Testis (tissue), 2 donors: ENCODE measurements at regions not wholly inside any gene's neighbourhood (a gene's known extent, or its start where the extent isn't known, plus 50 kb on each side); places are given as distances from the start of the nearest gene placed in this dataset.

Experiments
- DNase-seq: peaks from one replicate; pipeline ENCODE4 v3.0.0-alpha.2; 2019
- H3K27ac ChIP-seq, 2 donors: fragments of 200-600 bp; sonication (generic); one replicate each; pipeline ENCODE4 v1.5.1; 2019
- H3K27me3 ChIP-seq: fragments of 200-600 bp; sonication (generic); one replicate; pipeline ENCODE4 v1.5.1; 2019
- H3K36me3 ChIP-seq: fragments of 200-600 bp; sonication (generic); one replicate; pipeline ENCODE4 v1.5.1; 2017; ENCODE audit warnings: low read depth; ENCODE audit errors: missing control alignments
- H3K4me1 ChIP-seq: fragments of 200-600 bp; sonication (generic); one replicate; pipeline ENCODE4 v1.5.1; 2019
- H3K4me3 ChIP-seq, 2 donors: fragments of 200-600 bp; sonication (generic); one replicate each; pipeline ENCODE4 v1.5.1; 2017 to 2019
- H3K9me3 ChIP-seq: fragments of 200-600 bp; sonication (generic); one replicate; pipeline ENCODE4 v1.5.1; 2017
- CTCF ChIP-seq, 3 experiments: fragments of 450-650 bp in 2 of 3; fragments of 200-600 bp in 1 of 3; sonication (generic) in 1 of 3; IDR thresholded peaks; one replicate each; pipeline ENCODE4 v1.5.1; 2016 to 2019; ENCODE audit warnings: antibody characterized with exemption in 3 of 3, mild to moderate bottlenecking in 2 of 3, moderate library complexity in 1 of 3
- POLR2A ChIP-seq: fragments of 450-650 bp; IDR thresholded peaks from one replicate; pipeline ENCODE4 v1.6.1; 2017; ENCODE audit warnings: antibody characterized with exemption, mild to moderate bottlenecking, moderate library complexity
- WGBS, 2 donors: methylation state at CpG; one replicate each; pipeline ENCODE4 v1.1.5; 2018; 5-methylcytosine and 5-hydroxymethylcytosine counted together
- intact Hi-C: fragments of 100-400 bp; cut with DNase I; formaldehyde crosslinking; loops from one replicate; pipeline ENCODE4 v1.15.1; 2023; ENCODE audit warnings: low total_unique reads

GRCh38 chr2:2484301-2484700 is 153.2 kb upstream of the MYT1L start:
- 82 to 85% methylated on average over 8 of the region's 8 CpGs for WGBS, 2 donors
- no peak for DNase-seq
- Histone ChIP-seq H3K9me3 (no peaks in the 10 kb centered on the region), H3K4me3 (no peak overlapping the region), H3K4me1 (no peaks in the 10 kb centered on the region), H3K27me3 (no peaks in the 10 kb centered on the region), H3K27ac (no peak overlapping the region), H3K36me3 (no peaks in the 10 kb centered on the region)
- TF ChIP-seq CTCF (IDR thresholded peaks at IDR 0.05) (no peak), POLR2A (no peak)
- intact Hi-C loops = no loop called here

- Histone ChIP-seq H3K9me3 (no peaks in the 10 kb centered on the region), H3K27ac (no peak overlapping the region), H3K4me1 (no peaks in the 10 kb centered on the region), H3K36me3 (no peaks in the 10 kb centered on the region), H3K27me3 (no peaks in the 10 kb centered on the region), H3K4me3 (no peak overlapping the region)
- WGBS, 2 donors = 77 to 85% methylated on average over 4 of the region's 4 CpGs
- DNase-seq = no peak
- intact Hi-C loops = no loop called here
- no peak for TF ChIP-seq CTCF (IDR thresholded peaks at IDR 0.05)
- TF ChIP-seq POLR2A = no peak
These were observed 151.8 kb upstream of the MYT1L start for GRCh38 chr2:2482851-2483250.

- no peaks in the 10 kb centered on the region for H3K4me1 ChIP-seq
- DNase-seq = no peak
- TF ChIP-seq POLR2A (no peak), CTCF (IDR thresholded peaks at IDR 0.05) (no peak)
- no peaks in the 10 kb centered on the region for H3K27me3 ChIP-seq
- no peaks in the 10 kb centered on the region for H3K36me3 ChIP-seq
- H3K9me3 ChIP-seq = no peaks in the 10 kb centered on the region
- no peak overlapping the region for H3K4me3 ChIP-seq
- intact Hi-C loops = no loop called here
- no peak overlapping the region for H3K27ac ChIP-seq
- 82 to 84% methylated on average over 12 of the region's 12 CpGs for WGBS, 2 donors
These were observed 141.8 kb upstream of the MYT1L start for GRCh38 chr2:2472881-2473280.

- no peak for TF ChIP-seq POLR2A
- no peak for TF ChIP-seq CTCF (IDR thresholded peaks at IDR 0.05)
- Histone ChIP-seq H3K27ac (no peak overlapping the region), H3K4me1 (no peaks in the 10 kb centered on the region), H3K9me3 (no peaks in the 10 kb centered on the region), H3K27me3 (no peaks in the 10 kb centered on the region), H3K36me3 (no peaks in the 10 kb centered on the region), H3K4me3 (no peak overlapping the region)
- 83 to 92% methylated on average over 11 of the region's 11 CpGs for WGBS, 2 donors
- intact Hi-C loops = no loop called here
- DNase-seq = no peak
These were observed 141.0 kb upstream of the MYT1L start for GRCh38 chr2:2472044-2472443.

- TF ChIP-seq POLR2A (no peak), CTCF (IDR thresholded peaks at IDR 0.05) (no peak)
- H3K36me3 ChIP-seq = no peaks in the 10 kb centered on the region
- intact Hi-C loops = no loop called here
- no peak overlapping the region for H3K4me3 ChIP-seq
- DNase-seq = no peak
- no peaks in the 10 kb centered on the region for H3K27me3 ChIP-seq
- 78 to 85% methylated on average over 9 of the region's 9 CpGs for WGBS, 2 donors
- no peaks in the 10 kb centered on the region for H3K9me3 ChIP-seq
- H3K27ac ChIP-seq = no peak overlapping the region
- H3K4me1 ChIP-seq = no peaks in the 10 kb centered on the region
These were observed 135.5 kb upstream of the MYT1L start for GRCh38 chr2:2466534-2466933.
